PFSK-1 (cell line): ENCODE measurements at regions not wholly inside any gene's neighbourhood (a gene's known extent, or its start where the extent isn't known, plus 50 kb on each side); places are given as distances from the start of the nearest gene placed in this dataset.

Experiments used
- FOXP2 ChIP-seq: optimal IDR thresholded peaks from 2 replicates; pipeline ENCODE3; 2011; ENCODE audit warnings: borderline replicate concordance, control low read depth, inconsistent platforms; ENCODE audit not compliant: insufficient read depth; ENCODE audit errors: extremely low read length, extremely low read depth
- POLR2AphosphoS5 ChIP-seq: IDR thresholded peaks from 2 replicates; pipeline ENCODE4 v1.6.1; 2012; ENCODE audit warnings: low read depth, mild to moderate bottlenecking, control low read depth, low read length, moderate library complexity
- SIN3A ChIP-seq: IDR thresholded peaks from 2 replicates; pipeline ENCODE4 v1.6.1; 2012; ENCODE audit warnings: mild to moderate bottlenecking, low read length, moderate library complexity, borderline replicate concordance; ENCODE audit not compliant: insufficient read depth
- TAF1 ChIP-seq: IDR thresholded peaks from 2 replicates; pipeline ENCODE4 v1.6.1; 2012; ENCODE audit warnings: low read length, control low read depth, borderline replicate concordance; ENCODE audit not compliant: insufficient read depth
- TF ChIP-seq, protein P1 (sequence below), 2 experiments: IDR thresholded peaks; 2 replicates each; pipeline versions ENCODE4 v1.6.1 to v1.8.0; 2011 to 2012; ENCODE audit warnings: low read depth in 2 of 2, low read length in 2 of 2, control low read depth in 1 of 2, inconsistent platforms in 1 of 2, mild to moderate bottlenecking in 1 of 2, moderate library complexity in 1 of 2; ENCODE audit not compliant: insufficient read depth in 1 of 2

DNA sequence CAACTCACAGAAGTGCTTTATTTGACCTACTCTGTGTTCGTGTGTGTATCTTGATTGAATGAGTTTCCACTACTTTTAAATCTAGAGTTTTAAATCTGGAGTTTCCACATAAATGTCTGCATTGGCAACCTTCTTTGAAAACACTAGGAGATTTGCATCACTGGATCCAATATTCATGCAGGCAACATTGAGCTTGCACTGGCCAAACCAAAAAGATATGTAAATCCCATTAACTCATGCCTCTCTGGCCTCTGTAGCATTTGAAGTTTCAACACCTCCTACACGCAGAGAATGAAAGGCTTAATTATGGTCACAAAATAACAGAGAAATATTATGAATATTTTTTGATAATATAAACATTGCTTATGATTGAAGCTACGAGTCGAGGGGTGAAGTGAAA, 178.6 kb downstream of the DUSP6 start:
- TF ChIP-seq SIN3A, result no peak
- TF ChIP-seq, protein P1, sequence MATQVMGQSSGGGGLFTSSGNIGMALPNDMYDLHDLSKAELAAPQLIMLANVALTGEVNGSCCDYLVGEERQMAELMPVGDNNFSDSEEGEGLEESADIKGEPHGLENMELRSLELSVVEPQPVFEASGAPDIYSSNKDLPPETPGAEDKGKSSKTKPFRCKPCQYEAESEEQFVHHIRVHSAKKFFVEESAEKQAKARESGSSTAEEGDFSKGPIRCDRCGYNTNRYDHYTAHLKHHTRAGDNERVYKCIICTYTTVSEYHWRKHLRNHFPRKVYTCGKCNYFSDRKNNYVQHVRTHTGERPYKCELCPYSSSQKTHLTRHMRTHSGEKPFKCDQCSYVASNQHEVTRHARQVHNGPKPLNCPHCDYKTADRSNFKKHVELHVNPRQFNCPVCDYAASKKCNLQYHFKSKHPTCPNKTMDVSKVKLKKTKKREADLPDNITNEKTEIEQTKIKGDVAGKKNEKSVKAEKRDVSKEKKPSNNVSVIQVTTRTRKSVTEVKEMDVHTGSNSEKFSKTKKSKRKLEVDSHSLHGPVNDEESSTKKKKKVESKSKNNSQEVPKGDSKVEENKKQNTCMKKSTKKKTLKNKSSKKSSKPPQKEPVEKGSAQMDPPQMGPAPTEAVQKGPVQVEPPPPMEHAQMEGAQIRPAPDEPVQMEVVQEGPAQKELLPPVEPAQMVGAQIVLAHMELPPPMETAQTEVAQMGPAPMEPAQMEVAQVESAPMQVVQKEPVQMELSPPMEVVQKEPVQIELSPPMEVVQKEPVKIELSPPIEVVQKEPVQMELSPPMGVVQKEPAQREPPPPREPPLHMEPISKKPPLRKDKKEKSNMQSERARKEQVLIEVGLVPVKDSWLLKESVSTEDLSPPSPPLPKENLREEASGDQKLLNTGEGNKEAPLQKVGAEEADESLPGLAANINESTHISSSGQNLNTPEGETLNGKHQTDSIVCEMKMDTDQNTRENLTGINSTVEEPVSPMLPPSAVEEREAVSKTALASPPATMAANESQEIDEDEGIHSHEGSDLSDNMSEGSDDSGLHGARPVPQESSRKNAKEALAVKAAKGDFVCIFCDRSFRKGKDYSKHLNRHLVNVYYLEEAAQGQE (IDR thresholded peaks at IDR 0.05; ENCODE audit: insufficient read depth in 1 of 2, low read depth in 2 of 2, low read length in 2 of 2), result no peak
- no peak for TF ChIP-seq FOXP2
- TF ChIP-seq TAF1, result no peak
- TF ChIP-seq POLR2AphosphoS5, result no peak

DNA sequence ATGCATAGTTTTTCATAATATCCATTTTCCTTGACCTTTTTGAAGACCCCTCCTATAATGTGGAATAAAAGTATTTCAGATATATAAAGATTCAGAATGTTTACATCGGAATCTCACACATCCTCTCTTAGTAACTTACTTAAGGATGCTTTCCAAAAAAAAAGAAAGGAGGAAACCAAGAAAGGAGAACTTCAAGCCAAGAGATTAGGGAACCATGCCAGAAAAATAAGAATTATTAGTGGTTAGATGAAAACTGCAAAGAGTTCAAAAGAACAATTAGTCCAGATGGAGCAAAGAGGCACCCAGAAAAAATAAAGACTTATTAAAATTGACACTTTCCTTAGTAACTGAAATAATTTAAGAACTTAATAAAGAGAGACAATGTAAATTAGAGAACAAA, 179.2 kb downstream of the DUSP6 start:
- TF ChIP-seq, protein P1 (IDR thresholded peaks at IDR 0.05; ENCODE audit: insufficient read depth in 1 of 2, low read depth in 2 of 2, low read length in 2 of 2), result no peak
- TF ChIP-seq SIN3A, result no peak
- no peak for TF ChIP-seq TAF1
- no peak for TF ChIP-seq POLR2AphosphoS5
- TF ChIP-seq FOXP2, result no peak

DNA sequence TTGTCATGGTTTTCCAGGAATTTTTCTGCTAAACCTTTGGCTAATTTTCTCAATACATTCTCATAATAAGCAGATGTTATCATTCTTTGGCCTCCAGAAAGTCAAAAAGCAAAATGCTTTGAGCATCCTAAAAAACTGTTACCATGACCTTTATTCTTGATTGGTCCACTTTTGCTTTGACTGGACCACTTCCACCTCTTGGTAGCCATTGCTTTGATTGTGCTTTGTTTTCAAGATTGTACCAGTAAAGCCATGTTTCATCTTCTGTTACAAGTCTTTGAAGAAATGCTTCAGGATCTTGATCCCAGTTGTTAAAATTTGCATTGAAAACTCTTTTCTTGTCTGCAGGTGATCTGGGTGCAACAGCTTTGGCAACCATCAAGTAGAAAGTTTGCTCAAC, 180.1 kb downstream of the DUSP6 start:
- TF ChIP-seq POLR2AphosphoS5 (no peak), SIN3A (no peak), FOXP2 (no peak), TAF1 (no peak)
- TF ChIP-seq, protein P1 (IDR thresholded peaks at IDR 0.05; ENCODE audit: insufficient read depth in 1 of 2, low read depth in 2 of 2, low read length in 2 of 2), result no peak

DNA sequence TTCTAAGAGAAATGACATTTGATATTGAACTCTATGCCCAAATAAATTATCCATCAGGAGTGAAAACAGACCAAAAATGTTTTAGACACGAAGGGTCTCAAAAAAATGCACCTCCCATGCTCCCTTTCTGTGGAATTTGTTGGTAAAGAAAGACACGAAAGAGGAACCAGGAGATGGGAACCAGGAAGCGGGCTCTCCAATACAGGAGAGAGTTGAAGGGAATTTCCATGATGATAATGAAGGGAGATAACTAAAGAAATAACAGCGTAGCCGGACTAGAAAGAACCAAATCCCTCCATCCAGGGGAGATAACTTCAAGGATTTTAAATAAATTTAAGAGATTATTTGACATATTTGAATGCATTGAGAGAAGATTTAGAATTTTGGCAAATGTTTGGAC, 183.0 kb downstream of the DUSP6 start:
- TF ChIP-seq SIN3A (no peak), TAF1 (no peak), POLR2AphosphoS5 (no peak), FOXP2 (no peak)
- TF ChIP-seq, protein P1 (IDR thresholded peaks at IDR 0.05; ENCODE audit: insufficient read depth in 1 of 2, low read depth in 2 of 2, low read length in 2 of 2), result no peak

DNA sequence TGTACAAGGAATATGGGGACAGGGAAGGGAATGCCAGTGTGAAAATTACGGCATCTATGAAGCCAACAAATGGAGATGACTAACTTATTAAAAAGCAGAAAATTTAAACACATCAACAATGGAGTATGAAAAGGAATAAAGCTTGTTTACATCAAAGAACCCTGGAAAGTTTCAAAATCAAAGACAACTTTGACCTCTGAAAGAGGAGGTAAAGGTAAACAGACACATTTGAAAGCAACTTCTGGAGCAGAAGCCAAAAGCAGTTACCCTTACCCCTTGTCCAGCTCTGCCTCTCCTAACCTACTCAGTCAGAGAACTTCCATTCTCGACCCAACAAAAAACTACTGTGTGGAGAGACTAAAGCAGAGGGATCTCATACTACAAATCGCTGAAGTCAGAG, 184.3 kb downstream of the DUSP6 start:
- TF ChIP-seq POLR2AphosphoS5 (no peak), SIN3A (no peak), TAF1 (no peak), FOXP2 (no peak)
- TF ChIP-seq, protein P1 (IDR thresholded peaks at IDR 0.05; ENCODE audit: insufficient read depth in 1 of 2, low read depth in 2 of 2, low read length in 2 of 2), result no peak
